ENCODE measurements at regions not wholly inside any gene's neighbourhood (a gene's known extent, or its start where the extent isn't known, plus 50 kb on each side); places are given as distances from the start of the nearest gene placed in this dataset.

GRCh38 chr1:212190169-212190568, 95.0 kb upstream of the PPP2R5A start:
- peak; percentile 22 for DNase-seq

- DNase-seq, result no peak
Measured at GRCh38 chr1:212192261-212192998, 92.8 kb upstream of the PPP2R5A start.

DNA sequence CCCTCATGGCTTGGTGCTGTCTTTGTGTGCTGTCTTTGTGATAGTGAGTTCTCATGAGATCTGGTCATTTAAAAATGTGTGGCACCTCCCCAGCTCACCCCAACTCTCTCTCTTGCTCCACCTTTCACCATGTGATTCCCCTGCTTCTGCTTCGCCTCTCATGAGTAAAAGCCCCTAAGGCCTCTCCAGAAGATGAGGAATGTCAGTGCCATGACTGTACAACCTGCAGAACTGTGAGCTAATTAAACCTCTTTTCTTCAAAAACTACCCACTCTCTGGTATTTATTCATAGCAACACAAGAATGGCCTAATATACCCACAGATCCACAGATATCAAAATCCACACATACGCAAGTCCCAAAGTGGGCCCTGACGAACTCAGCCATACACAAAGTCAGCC, 88.9 kb upstream of the PPP2R5A start:
- no peak for DNase-seq

- no peak for DNase-seq
Measured at GRCh38 chr1:212201461-212201860, 83.7 kb upstream of the PPP2R5A start.

GRCh38 chr1:212203630-212204029, 81.6 kb upstream of the PPP2R5A start:
- DNase-seq, result no peak

DNA sequence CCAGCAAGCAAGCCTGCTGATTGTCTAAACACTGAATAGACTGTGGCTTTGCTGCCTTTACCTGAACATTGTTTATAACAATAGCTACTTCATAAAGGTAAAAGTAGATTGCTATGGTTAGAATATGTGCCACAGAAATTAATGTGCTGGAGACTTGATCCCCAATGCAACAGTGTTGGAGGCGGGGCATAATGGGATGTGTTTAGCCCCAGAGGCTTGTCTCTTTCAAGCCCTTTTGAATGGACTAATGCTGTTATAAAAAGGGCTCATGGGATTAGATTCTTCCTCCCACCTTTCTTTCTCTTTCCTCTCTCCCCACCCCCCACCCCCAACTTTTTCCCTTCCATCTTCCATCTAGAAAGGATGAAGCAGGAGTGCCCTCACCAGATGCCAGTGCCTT, 80.2 kb upstream of the PPP2R5A start:
- no peak for DNase-seq

DNA sequence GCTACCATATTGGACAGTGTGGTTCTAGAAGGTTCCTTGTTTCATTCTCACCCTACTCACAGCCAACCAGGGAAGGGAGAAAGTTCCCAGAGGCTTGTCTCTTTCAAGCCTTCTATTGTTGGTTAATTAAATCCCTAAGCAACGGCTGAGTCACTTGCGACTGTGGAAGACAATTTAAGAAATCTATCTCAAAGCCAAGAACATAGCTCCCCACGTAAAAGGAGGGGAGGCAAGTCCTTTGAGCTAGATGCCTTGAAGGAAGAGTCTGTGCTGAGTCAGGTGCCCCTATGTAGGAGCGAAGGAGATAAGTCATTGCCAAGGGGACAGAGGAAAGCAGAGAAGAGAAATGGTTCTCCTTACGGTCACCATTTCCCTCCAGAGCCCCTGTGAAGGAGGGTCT, 79.4 kb upstream of the PPP2R5A start:
- DNase-seq, result no peak

GRCh38 chr1:212207118-212207517, 78.1 kb upstream of the PPP2R5A start:
- no peak for DNase-seq

DNA sequence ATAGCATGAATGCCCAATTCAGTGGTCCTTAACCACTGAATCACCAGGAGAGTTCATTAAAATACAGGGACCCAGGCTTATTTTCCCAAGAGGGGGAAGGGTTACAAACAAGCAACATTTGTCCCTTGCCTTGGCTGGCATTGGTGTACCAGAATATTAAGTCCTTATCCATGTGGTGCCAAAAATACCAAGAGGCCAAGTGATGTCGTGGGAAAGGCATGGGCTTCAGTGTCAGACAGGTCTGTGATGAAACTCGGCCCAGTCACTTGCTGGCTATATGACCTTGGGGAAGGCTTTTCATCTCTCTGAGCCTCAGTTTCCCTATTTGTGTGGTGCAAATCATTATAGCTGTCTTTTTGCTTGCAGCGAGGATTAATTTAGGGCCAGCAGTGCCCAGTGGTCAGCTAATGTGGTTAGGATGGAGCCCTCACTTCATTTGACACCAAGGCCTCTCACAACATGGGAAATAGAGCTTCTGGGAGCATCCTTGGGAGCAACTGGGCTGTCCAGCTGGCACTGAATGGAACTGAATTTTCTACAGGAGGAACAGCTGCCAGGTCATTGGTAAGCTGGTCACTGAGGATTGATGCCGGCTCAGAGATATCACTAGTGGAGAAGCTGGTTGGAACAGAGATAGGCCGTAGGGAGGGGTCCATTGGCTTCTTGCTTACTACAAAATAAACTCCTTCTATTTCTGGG, 77.2 kb upstream of the PPP2R5A start:
- DNase-seq, result no peak

DNA sequence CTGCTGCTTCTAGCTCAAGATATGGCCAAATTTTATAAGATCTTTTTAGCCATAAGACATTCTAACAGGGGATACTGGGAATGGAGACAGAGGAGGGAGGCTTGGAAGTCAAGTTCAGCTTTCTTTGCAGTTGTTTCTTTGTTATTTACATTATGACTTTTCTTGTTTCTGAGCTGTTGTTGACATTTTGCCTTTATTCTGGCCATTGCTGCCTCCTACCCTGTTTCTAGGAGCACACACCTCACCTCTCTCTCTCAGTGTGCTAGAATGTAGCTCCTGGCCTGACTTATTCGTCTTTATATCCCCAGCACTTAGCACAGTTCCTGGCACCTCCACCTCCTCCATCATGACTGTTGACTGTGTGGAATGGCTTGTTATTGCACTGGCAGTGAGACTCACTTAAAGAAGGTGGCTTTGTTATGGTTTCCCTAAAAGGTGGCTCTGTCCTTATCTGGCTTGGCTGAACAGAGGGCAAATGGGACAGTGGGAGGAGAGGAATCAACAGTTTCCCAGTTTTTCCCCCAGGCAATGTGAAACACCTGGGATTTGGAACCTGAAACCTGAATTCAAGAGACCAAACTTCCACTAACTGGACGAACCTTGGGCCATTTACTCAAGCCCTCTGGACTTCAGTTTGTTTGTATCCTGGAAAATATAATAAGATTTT, 76.1 kb upstream of the PPP2R5A start:
- peak; percentile 68 for DNase-seq

GRCh38 chr1:212211371-212211770, 73.8 kb upstream of the PPP2R5A start:
- no peak for DNase-seq

DNA sequence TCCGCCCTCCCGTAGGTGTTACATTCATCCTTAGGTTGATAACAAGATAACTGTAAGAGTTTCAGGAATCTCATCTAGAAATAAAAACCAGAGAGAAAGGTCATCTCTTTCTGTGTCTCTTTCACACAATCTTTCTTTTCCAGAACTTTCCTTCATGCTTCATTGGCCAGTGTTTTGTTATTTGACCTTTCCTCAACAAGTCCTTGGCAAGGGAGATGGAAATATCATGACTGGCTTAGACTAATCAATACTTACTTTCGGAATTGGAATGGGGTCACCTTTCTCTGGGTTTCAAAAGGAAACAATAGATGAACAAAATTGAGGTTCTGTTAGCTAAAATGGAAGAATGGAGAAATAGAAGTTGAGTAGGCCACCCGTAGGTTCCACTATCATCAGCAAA, 72.9 kb upstream of the PPP2R5A start:
- DNase-seq, result no peak

- no peak for DNase-seq
Measured at GRCh38 chr1:212212906-212213305, 72.3 kb upstream of the PPP2R5A start.

GRCh38 chr1:212213784-212214183, 71.4 kb upstream of the PPP2R5A start:
- DNase-seq, result no peak

DNA sequence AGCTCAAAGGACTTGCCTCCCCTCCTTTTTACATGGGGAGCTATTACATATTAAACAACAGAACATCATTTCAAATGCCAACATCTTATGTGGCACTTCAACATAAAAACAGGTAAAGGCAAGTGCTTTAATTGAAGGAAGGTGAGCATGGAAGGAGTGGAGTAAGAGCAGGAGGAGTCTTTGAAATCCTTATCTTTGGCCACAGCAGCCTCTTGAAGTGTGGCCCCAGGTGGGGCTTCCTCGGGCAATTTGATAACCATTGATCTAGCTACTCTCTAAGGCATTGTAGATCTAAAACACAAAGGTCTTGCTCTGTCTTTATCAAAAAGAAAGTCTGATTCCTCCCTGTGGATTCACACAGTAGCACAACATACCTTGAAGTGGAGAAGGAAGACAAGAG, 70.9 kb upstream of the PPP2R5A start:
- DNase-seq, result no peak

GRCh38 chr1:212215910-212216309, 69.3 kb upstream of the PPP2R5A start:
- DNase-seq, result no peak

DNA sequence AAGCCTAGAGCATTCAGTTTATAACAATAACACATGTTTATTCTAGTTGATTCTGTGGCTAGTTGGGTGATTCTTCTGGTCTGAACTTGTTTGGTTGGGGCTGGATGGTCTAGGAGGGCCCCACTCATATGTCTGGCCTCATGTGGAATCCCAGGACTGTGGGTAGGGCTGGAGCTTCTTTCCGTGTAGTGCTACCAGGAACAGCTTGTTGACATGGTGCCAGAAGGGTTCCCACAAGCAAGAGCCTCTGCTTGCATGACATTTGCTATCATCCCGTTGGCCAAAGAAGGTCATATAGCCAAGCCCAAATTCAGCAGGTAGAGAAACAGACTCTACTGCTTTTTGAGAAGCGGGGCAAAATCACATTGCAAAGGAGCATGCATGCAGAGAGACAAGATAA, 67.6 kb upstream of the PPP2R5A start:
- DNase-seq, result no peak

GRCh38 chr1:212218065-212218464, 67.1 kb upstream of the PPP2R5A start:
- DNase-seq, result no peak

GRCh38 chr1:212218911-212219310, 66.3 kb upstream of the PPP2R5A start:
- no peak for DNase-seq

DNA sequence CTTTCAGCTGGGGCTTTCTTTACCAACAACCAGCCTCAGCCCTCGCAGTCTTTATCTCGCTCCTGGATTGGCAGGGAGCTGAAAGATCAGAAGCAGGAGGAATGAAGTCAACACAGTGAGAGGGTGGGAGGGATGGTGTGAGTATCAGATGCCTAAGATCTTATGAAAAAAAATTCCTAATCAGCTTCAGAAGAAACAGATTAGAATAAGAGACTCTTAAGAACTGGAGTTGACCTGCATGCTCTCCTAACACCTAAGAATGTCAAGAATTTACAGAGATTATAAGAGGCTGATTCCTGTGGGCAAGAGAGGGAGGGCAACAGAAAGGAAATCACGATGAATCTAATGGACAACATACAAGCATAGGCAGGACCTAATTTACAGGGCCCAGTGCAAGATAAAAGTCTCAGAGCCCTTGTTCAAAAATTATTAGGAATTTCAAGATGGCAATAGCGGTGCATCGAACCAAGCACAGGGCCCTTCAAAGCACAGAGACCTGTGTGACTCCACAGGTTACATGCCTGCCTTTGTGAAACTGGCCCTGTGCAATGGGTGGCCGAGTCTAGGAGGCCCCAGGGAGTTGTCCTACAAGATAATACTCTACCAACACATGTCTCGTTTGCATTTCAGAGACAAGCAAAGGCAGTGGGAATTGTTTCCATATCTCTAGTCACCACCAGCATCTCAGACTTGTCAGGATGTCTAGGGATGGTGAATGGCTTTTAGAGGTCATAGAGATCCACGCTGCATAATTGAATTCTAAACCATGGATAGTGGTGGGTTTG, 65.3 kb upstream of the PPP2R5A start:
- DNase-seq, result no peak

DNA sequence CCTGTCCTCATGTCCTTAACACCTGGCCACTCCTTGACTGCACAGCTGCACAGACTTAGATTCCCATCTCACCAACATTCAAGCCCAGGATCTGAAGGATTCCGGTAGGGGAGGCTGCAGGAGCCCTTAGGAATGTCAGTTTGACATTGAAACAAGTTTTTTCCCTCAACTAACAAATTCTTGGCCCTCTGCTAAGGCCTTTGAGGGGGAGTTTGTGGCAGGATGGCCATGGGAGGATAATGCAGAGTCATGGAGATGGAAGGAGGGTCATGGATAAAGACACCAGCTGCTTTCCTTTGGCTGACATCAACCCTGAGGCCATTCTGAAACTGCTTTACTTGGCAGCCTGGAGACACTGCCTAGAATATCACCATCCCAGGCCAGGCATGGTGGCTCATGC, 63.4 kb upstream of the PPP2R5A start:
- DNase-seq, result no peak

DNA sequence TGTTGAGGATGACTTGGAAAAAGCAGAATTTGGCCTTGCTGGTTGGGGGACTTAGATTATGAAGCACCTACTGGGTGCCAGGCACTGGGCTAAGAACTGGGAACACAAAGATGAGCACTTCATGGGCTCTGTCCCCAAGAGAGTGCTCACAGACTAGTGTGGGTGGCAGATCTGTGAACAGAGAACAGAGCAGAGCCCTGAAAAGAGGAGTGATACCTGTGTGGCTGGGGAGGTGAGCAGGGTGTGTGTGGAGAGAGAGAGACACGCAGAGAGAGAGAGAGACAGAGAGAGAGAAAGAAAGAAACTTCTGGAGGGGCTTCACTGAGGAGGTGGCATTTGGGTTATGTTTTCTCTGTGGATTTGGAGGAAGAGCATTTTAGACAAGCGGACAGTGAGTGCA, 61.1 kb upstream of the PPP2R5A start:
- DNase-seq, result no peak

GRCh38 chr1:212225416-212225815, 59.8 kb upstream of the PPP2R5A start:
- DNase-seq, result no peak
